ENCODE measurements at regions not wholly inside any gene's neighbourhood (a gene's known extent, or its start where the extent isn't known, plus 50 kb on each side); places are given as distances from the start of the nearest gene placed in this dataset.

GRCh38 chr18:39487932-39488331, 1922.3 kb upstream of the CELF4 start:
- POLR2A ChIA-PET: no interaction called here
- Histone ChIP-seq H3K27ac (ENCODE audit: insufficient read depth, low read depth, low read length) (no peak overlapping the region), H4K20me1 (replicated peaks; ENCODE audit: control insufficient read depth, extremely low read depth, insufficient read depth, low read length) (no peaks in the 10 kb centered on the region), H3K9ac (replicated peaks; ENCODE audit: extremely low read depth, insufficient read depth, low read length) (no peak overlapping the region), H3K79me2 (ENCODE audit: control insufficient read depth, insufficient read depth, low read length) (no peaks in the 10 kb centered on the region), H2AFZ (ENCODE audit: low read depth, low read length) (no peak overlapping the region), H3K9me1 (replicated peaks; ENCODE audit: control insufficient read depth, extremely low read depth, insufficient read depth, low read length) (no peaks in the 10 kb centered on the region), H3K4me2 (ENCODE audit: insufficient read depth, low read length) (no peak overlapping the region), H3K27me3 (ENCODE audit: control insufficient read depth in 2 of 2, insufficient read depth in 2 of 2, low read length in 2 of 2) (no peaks in the 10 kb centered on the region), H3K4me3 (replicated peaks in 1 of 3; ENCODE audit: insufficient read depth in 1 of 3, low read depth in 1 of 3, low read length in 3 of 3) (no peak overlapping the region), H3K9me3 (replicated peaks; ENCODE audit: control insufficient read depth, insufficient read depth, low read length) (no peaks in the 10 kb centered on the region), H3K4me1 (ENCODE audit: control insufficient read depth, extremely low read depth, insufficient read depth, low read length) (no peaks in the 10 kb centered on the region), H3K36me3 (ENCODE audit: control insufficient read depth in 2 of 2, extremely low read depth in 1 of 2, insufficient read depth in 2 of 2, low read length in 2 of 2) (no peaks in the 10 kb centered on the region)
- FAIRE-seq (no peak), DNase-seq (ENCODE audit: low read depth, low spot score) (no peak)
- dilution Hi-C loops (cut with MboI; ENCODE audit: extremely low pct_ligation_motif_present, low sequenced_read_pairs) (no loop called here), intact Hi-C loops (cut with micrococcal nuclease) (no loop called here)
- no peak for TF ChIP-seq MYC (IDR thresholded peaks at IDR 0.05; ENCODE audit: low read depth, low read length)
- no peak for TF ChIP-seq JUN (IDR thresholded peaks at IDR 0.05; ENCODE audit: borderline replicate concordance, insufficient read depth, insufficient read length, low read depth)
- TF ChIP-seq FOS (IDR thresholded peaks at IDR 0.05; ENCODE audit: borderline replicate concordance, insufficient read depth, low read length): no peak
- CTCF ChIA-PET: interaction anchor here (1.0 to 1.1 kb wide), 2 partner anchors 12 to 16 kb away, joined by 4 to 7 read pairs; no protein-coding TSS in a partner anchor
- BruUV-seq (replicated peaks): no TSS peak

GRCh38 chr18:39486268-39486667, 1920.7 kb upstream of the CELF4 start:
- H3K27me3 ChIP-seq (ENCODE audit: control insufficient read depth in 2 of 2, insufficient read depth in 2 of 2, low read length in 2 of 2): no peaks in the 10 kb centered on the region
- H2AFZ ChIP-seq (ENCODE audit: low read depth, low read length): no peak overlapping the region
- DNase-seq (ENCODE audit: low read depth, low spot score): no peak
- no peaks in the 10 kb centered on the region for H3K79me2 ChIP-seq (ENCODE audit: control insufficient read depth, insufficient read depth, low read length)
- no peaks in the 10 kb centered on the region for H3K36me3 ChIP-seq (ENCODE audit: control insufficient read depth in 2 of 2, extremely low read depth in 1 of 2, insufficient read depth in 2 of 2, low read length in 2 of 2)
- no TSS peak for BruUV-seq (replicated peaks)
- H3K4me1 ChIP-seq (ENCODE audit: control insufficient read depth, extremely low read depth, insufficient read depth, low read length): no peaks in the 10 kb centered on the region
- no peaks in the 10 kb centered on the region for H3K9me3 ChIP-seq (replicated peaks; ENCODE audit: control insufficient read depth, insufficient read depth, low read length)
- no peak for FAIRE-seq
- ChIA-PET POLR2A (no interaction called here), CTCF (no interaction called here)
- intact Hi-C loops (cut with micrococcal nuclease) (no loop called here), dilution Hi-C loops (cut with MboI; ENCODE audit: extremely low pct_ligation_motif_present, low sequenced_read_pairs) (no loop called here)
- TF ChIP-seq FOS (IDR thresholded peaks at IDR 0.05; ENCODE audit: borderline replicate concordance, insufficient read depth, low read length): no peak
- TF ChIP-seq MAX (IDR thresholded peaks at IDR 0.05; ENCODE audit: insufficient read depth, insufficient read length): no peak
- no peak for TF ChIP-seq POLR2AphosphoS5 (IDR thresholded peaks at IDR 0.05; ENCODE audit: insufficient read depth, low read depth, low read length)
- TF ChIP-seq CTCF (IDR thresholded peaks at IDR 0.05; ENCODE audit: extremely low read depth in 1 of 2, insufficient read depth in 1 of 2, low read depth in 1 of 2, low read length in 2 of 2): no peak
- TF ChIP-seq GATA2 (IDR thresholded peaks at IDR 0.05; ENCODE audit: insufficient read depth, insufficient read length, low read depth, low read length): no peak
- no peak for TF ChIP-seq POLR2A (IDR thresholded peaks at IDR 0.05; ENCODE audit: low read depth, low read length)
- no peak for TF ChIP-seq JUN (IDR thresholded peaks at IDR 0.05; ENCODE audit: borderline replicate concordance, insufficient read depth, insufficient read length, low read depth)
- no peak for TF ChIP-seq MYC (IDR thresholded peaks at IDR 0.05; ENCODE audit: low read depth, low read length)
- TF ChIP-seq EZH2 (IDR thresholded peaks at IDR 0.05; ENCODE audit: borderline replicate concordance, low read depth, low read length, severe bottlenecking): no peak
- H3K4me3 ChIP-seq (replicated peaks in 1 of 3; ENCODE audit: insufficient read depth in 1 of 3, low read depth in 1 of 3, low read length in 3 of 3): no peak overlapping the region
- H3K9me1 ChIP-seq (replicated peaks; ENCODE audit: control insufficient read depth, extremely low read depth, insufficient read depth, low read length): no peaks in the 10 kb centered on the region
- H4K20me1 ChIP-seq (replicated peaks; ENCODE audit: control insufficient read depth, extremely low read depth, insufficient read depth, low read length): no peaks in the 10 kb centered on the region
- no peak overlapping the region for H3K9ac ChIP-seq (replicated peaks; ENCODE audit: extremely low read depth, insufficient read depth, low read length)
- no peak overlapping the region for H3K4me2 ChIP-seq (ENCODE audit: insufficient read depth, low read length)
- no peak overlapping the region for H3K27ac ChIP-seq (ENCODE audit: insufficient read depth, low read depth, low read length)

All from endothelial cell of umbilical vein (primary cell).